HG03045 (cell line): ENCODE measurements at regions not wholly inside any gene's neighbourhood (a gene's known extent, or its start where the extent isn't known, plus 50 kb on each side); places are given as distances from the start of the nearest gene placed in this dataset.

ENCODE experiments used
- ATAC-seq: cut with Tn5 transposase; IDR thresholded peaks from one replicate; pipeline ENCODE4 v1.9.1; 2021; ENCODE audit warnings: mild to moderate bottlenecking, moderate library complexity; ENCODE audit not compliant: unreplicated experiment

DNA sequence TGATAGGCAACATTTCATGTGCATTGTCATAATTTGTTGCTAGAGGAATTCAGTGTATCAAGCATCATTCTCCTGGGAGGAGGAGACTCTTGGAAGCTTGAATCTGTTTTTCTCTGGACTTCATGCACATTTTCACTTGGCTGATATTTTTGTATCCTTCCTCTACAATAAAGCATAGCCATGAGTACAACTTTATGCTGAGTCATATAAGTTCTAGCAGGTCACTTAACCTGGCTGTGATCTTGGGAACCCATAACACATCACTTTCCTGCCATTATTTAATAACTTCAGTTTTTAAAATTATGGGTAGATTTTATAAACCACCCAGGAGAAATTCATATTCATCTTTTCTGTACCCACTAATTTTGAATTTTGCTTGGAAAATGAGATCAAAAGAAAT is 203.0 kb upstream of the CD96 start:
- ATAC-seq = no peak

DNA sequence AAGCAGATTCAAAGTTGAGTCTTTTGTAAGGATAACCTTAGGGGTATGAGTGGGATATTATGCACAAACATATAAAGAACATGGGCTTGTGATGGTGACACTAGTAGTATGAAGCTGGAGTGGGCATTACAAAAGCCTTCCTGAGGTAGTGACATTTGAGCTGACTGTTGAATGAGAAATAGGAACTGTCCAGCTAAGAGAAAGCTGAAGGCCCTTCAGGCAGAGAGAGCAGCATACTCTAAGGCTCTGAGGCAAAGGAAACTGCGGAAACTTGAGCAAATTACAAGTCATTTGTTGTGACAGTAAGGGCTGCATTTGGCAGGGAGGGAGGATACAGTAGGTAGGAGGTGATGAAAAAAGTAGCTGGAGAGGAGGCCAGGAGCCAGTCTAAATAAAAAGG is 190.7 kb upstream of the CD96 start:
- no peak for ATAC-seq

DNA sequence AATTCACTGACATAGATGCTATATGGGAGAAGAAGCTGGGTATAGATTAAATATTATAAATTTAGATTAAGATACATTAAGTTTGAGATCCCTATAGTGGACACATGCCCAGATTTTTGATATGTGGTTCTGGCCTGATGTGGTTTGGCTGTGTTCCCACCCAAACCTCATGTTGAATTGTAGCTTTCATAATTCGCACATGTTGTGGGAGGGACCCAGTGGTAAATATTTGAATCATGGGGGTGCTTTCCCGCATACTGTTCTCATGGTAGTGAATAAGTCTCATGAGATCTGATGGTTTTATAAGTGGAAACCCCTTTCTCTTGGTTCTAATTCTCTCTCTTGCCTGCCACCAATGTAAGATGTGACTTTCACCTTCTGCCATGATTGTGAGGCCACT is 189.4 kb upstream of the CD96 start:
- ATAC-seq = no peak

DNA sequence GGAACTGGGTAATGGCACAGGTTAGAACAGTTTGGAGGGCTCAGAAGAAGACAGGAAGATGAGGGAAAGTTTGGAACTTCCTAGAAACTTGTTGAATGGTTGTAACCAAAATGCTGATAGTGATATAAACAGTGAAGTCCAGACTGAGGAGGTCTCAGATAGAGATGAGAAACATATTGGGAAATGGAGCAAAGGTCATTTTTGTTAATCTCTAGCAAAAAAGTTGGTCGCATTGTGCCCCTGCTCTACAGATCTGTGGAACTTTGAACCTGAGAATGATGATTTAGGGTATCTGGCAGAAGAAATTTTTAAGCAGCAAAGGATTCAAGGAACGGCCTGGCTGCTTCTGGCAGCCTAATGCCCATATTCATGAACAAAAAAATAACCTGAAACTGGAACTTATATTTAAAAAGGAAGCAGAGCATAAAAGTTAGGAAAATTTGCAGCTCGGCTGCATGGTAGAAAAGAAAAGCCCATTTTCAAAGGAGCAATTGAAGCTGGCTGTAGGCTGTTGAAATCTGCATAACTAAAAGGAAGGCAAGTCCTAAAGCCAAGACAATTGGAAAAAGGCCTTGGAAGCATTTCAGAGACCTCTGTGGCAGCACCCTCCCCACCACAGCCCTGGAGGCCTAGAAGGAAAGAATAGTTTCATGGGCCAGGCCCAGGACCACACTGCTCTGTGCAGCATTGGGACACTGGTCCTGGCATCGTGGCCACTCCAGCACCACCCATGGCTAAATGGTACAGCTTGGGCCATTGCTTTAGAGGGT is 182.6 kb upstream of the CD96 start:
- no peak for ATAC-seq

DNA sequence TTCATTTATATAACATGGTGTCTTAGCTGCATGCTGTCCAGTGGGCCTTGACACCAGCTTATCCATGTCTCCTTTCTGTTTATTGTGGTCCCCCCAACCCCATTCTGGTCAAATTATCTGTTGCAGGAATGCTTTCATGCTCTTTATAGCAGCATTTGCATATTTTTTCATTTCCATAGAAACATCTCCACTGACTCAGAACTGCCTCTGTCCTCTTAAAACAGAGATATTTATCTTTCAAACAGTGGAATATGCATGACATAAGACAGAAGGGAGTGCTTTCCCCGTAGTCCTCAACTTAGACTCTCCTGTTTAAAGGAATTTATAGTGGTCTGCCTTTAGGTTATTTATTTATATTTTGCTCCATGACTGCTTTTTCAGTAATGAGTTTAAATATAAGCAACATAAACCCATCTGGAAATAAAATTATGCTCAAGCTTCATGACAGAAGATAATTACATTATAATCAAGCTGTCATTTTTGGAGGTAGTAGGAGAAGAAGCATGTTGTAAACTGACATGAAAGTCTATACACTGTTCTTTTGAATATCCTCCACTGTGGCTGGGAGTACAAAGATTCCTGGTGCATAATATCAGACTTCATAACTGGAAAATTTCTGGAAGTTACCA is 179.5 kb upstream of the CD96 start:
- ATAC-seq = no peak

DNA sequence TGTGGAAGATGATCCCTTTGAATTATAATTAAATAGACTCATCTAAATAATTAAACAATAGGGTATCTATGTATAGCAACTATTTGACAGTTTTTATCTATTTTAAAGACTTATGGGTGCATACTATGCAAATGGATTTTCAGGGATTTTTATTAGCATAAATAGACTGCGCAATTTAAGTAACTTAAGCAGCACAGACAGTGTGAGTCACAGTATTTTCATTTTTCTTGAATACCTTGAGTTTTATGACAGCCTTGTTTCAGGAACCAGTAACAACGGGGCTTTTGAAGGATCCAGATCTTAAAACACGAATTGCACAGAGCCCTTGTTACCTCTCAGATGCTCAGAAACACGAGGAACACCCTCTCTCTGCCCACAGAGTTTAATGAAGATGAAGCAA is 175.5 kb upstream of the CD96 start:
- no peak for ATAC-seq

DNA sequence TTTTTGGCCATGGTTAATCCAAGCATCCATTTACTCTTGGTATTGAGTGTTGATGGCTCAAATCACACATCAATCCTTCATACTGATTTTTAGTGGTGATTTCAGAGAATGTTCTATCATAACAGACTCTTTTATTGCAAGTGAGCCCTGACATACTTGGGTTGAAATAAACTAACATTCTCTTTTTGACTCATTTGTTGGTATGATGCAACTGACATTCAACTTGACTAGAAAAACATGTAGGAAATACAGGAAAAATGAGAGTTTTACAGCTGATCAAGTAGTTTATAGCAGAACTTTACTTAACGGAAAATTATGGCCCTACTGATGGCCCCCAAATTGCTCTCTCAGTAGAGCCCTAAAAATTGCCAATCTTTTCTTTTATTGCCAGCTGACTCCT is 173.9 kb upstream of the CD96 start:
- ATAC-seq = no peak

DNA sequence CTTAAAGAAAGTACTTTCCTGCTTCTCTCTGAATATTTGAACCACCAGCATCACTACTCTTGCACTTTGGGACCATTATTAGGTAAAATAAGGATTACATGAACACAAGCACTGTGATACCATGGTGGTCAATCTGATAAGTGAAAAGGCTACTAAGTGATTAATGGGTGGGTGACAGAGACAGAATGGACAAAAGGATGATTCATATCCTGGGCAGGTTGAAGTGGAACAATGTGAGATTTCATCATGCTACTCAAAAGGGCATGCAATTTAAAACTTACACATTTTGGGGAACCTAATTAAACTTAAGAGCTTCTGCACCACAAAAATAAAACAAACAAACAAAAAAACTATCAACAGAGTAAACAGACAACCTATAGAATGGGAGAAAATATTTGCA is 172.0 kb upstream of the CD96 start:
- ATAC-seq = no peak

DNA sequence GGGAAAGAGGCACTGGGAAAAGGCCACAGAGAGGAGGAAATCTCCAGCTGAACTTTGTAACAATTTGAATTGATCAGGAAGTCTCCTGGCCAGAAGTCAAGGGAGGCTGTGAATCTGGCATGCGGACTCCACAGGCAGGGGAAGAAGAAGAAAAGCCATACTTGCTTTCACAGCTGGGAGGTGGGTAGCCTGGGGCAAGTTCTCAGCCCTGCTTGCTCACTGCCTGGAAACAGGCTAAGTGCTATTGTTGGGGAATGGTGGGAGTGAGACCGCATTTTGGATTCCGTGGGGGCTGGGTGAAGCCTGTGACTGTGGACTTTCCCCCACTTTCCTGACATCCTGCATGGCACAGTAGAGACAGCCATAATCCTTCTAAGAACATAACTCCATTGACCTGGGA is 168.8 kb upstream of the CD96 start:
- no peak for ATAC-seq

DNA sequence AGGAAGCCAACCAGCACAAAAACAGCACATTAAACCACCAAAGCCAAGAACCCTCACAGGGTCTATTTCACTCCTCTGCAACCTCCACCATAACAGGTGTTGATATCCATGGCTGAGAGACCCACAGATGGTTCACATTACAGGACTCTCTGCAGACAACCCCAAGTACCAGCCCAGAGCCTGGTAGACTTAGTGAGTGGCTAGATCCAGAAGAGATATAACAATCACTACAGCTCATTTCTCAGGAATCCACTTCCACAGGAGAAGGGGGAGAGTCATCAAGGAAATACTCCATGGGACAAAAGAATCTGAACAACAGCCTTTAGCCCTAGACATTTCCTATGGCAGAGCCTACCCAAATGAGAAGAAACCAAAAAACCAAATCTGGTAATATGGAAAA is 168.1 kb upstream of the CD96 start:
- no peak for ATAC-seq

DNA sequence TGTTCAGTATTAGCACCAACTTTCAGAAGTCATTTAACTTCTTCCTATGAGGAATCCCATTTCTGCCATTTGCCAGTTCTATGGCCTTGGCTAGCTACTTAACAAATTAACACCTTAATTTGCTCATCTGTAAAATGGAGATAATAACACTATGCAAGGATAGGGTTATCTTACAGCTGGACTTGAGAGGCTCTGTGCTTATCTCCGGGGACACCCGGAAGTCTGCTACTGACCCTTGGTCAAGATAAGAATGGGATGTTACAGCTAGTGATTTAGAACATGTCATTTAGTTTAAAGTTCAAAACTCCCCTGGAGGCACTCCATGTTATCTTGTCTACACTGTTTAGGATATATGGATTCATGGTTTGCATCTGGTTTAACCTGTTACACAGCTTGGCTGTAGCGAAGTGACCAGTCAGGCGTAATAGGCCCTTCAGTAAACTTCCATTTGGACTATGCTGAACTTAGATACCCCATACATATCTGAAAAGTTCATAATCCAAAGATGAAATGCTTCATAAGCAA is 156.0 kb upstream of the CD96 start:
- ATAC-seq = no peak

DNA sequence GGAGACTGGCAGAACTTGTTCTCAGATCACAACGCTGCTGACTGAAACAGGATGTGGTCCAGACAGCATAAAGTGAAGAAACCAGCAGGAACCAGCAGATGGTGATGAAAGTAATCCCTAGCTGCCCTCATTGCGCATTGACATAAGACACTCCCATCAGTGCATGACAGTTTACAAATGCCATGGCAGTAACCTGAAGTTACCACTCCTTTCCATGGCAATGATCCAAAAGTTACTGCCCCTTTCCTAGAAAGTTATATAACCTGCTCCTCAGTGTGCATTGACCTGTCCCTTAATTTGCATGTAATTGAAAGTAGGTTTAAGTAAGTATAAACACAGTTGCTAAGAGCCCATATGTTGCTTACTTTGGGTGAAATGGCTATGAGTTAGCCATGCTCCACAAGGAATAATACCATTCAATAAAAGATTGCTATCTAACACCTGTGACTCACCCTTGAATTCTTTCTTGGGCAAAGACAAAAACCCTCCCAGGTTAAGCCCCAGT is 149.1 kb upstream of the CD96 start:
- no peak for ATAC-seq

DNA sequence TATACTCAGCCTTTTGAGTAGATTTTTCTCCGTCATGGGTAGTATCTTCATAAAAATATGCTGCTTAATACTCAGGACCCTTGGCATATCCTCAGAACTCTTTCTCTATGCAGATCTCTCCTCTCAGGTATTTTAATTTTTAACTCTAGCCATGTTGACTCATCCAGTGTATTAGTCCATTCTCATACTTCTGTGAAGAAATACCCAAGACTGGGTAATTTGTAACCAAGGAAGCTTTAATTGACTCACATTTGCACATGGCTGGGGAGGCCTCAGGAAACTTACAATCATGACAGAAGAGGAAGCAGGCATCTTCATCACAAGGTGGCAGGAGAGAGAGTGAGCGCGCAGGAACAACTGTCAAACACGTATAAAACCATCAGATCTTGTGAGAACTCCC is 129.3 kb upstream of the CD96 start:
- ATAC-seq = no peak

DNA sequence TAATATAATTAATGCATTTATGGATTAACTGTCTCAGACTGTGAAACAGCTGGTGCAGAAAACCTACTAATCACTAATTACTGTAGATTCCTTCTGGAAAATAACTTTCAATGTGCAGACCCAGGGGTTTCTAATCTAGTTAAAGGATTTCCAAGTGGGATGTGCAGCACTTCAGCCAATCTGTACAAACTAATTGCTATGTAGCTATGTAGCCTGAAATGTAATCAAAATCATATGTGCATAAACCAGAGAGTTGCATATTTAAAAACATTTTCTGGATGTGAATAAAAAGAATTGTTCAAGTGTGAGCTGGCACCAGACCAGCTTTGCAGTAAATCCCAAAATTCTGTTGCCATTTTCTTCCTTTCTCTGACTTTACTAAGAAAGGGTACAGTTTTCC is 127.5 kb upstream of the CD96 start:
- ATAC-seq = no peak

DNA sequence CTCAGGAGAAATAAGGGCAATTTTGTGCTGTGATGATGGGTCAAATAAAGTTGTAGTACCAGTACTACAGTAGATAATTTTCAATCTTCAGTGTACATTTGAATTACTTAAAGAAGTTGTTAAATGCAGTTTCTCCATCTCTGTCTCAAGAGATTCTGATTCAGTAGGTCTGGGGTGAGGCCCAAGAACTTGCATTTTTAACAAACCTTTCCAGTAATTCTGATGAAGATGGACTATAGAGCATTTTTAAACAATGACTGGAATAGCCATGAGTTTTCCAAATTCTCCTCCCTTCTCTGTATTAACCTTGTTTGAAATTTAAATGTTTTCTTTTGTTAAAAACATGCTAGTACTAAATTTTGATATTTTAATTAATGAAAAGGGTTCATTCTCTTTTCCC is 127.0 kb upstream of the CD96 start:
- no peak for ATAC-seq

DNA sequence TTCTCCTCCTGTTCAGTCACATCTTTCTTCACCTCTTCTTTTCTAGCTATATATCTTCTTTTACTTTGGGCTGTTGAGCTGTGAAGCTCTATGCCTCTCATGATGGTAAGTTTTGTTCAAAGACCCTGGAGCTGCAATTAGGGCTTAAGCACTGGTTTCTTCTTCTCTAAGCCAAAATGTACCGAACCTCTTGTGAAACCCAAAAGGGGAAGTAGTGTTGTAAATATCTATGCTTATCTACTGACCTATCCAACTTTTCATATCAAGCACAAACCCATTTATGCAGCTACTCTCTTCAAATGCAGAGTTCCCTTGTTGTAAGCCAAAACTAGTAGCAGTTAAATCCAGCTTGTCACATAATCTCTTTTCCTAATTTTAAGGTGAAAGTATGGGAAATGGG is 123.6 kb upstream of the CD96 start:
- ATAC-seq = no peak

DNA sequence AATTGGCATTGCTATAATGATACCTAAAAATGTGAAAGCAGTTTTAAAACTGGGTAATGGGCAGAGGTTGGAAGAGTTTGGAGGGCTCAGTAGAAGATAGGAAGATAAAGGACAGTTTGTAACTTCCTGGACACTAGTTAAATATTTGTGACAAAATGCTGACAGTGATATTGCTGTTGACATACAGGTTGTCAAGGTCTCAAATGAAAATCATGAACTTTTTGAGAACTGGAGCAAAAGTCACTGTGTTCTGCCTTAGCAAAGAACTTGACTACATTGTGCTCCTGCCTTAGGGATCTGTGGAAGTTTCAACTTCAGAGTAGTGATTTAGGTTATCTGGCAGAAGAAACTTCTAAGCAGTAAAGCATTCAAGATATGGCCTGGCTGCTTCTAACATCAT is 113.7 kb upstream of the CD96 start:
- no peak for ATAC-seq

DNA sequence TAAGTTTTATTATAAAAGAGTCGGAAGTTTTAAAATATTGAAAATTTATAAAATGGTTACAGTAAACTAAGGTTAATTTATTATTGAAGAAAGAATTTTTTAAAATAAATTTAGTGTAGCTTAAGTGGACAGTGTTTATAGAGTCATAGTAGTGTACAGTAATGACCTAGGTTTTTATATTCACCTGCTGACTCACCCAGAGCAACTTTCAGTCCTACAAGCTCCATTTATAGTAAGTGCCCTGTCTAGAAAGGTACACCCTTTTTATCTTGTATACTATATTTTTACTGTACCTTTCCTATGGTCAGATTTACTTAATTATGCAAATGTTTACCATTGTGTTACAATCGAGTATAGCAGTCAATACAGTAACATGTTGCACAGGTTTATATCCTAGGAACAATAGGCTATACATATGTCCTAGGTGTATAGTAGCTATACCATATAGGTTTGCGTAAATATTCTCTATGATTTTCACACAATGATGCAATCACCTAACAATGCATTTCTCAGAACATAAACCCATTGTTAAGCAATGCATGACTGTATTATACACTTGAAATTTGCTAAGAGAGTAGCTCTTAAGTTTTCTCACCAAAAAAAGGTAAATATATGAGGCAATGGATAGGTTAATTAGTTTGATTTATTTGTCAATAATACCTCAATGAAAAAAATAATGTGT is 106.9 kb upstream of the CD96 start:
- ATAC-seq = no peak

DNA sequence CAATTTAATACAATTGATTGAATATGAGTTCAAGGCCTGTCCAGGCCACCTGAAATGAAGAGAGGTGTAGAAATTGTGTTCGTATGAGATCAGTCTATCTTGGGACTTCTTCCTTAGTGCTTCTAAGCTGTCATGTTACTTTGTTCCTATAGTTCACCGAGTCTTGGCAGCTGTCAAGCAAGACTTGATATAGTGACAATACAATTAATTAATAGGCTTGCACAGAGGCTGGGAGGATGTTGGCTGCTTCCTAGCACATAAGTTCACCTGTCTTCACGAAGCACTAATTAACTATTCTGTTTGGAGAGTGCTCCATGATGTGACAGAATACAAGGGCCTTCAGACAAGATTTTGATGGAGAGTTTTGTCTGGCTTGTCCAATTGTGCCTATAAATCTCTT is 103.7 kb upstream of the CD96 start:
- ATAC-seq = no peak

DNA sequence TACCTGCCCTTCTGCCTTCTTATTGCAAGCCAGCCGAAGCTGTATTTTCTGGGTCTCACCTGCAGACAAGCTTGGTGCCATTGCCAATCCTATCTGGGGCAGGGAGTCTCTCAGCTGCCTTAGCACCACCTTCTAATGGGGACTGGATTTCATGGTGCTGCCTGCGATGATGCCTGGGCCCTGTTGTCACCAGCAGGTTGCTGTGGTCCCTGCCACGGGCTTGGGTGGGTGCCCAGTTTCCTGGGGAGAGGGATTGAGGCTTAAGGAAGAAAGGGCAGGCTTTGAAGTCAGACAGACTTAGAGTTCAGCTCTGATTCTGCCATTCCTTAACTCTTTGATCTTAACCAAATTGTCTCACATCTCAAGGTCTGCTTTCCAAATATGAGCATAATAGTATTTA is 87.4 kb upstream of the CD96 start:
- no peak for ATAC-seq

DNA sequence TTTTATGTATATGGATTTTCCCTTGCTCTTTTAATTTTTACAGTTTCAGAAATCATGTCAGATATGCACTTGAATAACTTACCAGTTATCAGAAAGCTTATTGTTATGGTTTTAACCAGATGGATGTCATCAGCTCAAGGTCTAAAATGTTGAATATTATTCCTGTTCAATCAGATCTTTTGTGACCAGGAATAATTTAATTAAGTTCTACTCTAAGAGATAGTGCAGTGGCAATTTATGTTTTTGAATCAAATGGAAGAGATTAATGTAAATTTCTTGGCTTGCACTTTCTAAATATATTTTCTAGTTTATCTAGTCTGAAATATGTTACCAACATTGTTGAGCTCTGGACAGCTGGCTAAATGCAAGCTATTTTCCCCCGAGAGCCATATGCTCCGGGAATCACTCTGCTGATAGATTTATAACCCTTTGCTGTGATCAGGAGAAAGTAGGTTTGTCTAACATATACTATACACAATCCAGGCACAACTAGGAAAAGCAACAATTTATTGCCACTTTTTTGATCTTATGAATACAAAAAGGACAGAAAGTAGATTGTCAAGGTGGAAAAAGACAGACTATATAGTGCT is 76.8 kb upstream of the CD96 start:
- ATAC-seq = no peak

DNA sequence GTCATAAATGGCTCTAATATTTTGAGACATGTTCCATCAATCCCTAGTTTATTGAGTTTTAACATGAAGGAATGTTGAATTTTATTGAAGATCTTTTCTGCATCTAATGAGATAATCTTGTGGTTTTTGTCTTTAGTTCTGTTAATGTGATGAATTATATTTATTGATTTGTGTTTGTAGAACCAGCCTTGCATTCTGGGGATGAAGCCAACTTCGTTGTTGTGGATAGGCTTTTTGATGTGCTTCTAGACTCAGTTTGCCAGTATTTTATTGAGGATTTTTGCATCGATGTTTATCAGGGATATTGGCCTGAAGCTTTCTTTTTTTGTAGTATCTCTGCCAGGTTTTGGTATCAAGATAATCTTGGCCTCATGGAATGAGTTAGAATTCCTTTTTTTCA is 72.0 kb upstream of the CD96 start:
- ATAC-seq = no peak
